PFSK-1 (cell line): ENCODE measurements at regions not wholly inside any gene's neighbourhood (a gene's known extent, or its start where the extent isn't known, plus 50 kb on each side); places are given as distances from the start of the nearest gene placed in this dataset.

Experiments
- FOXP2 ChIP-seq: optimal IDR thresholded peaks from 2 replicates; pipeline ENCODE3; 2011; ENCODE audit warnings: borderline replicate concordance, control low read depth, inconsistent platforms; ENCODE audit not compliant: insufficient read depth; ENCODE audit errors: extremely low read length, extremely low read depth
- POLR2AphosphoS5 ChIP-seq: IDR thresholded peaks from 2 replicates; pipeline ENCODE4 v1.6.1; 2012; ENCODE audit warnings: low read depth, mild to moderate bottlenecking, control low read depth, low read length, moderate library complexity
- SIN3A ChIP-seq: IDR thresholded peaks from 2 replicates; pipeline ENCODE4 v1.6.1; 2012; ENCODE audit warnings: mild to moderate bottlenecking, low read length, moderate library complexity, borderline replicate concordance; ENCODE audit not compliant: insufficient read depth
- TAF1 ChIP-seq: IDR thresholded peaks from 2 replicates; pipeline ENCODE4 v1.6.1; 2012; ENCODE audit warnings: low read length, control low read depth, borderline replicate concordance; ENCODE audit not compliant: insufficient read depth
- TF ChIP-seq, protein P1 (sequence below), 2 experiments: IDR thresholded peaks; 2 replicates each; pipeline versions ENCODE4 v1.6.1 to v1.8.0; 2011 to 2012; ENCODE audit warnings: low read depth in 2 of 2, low read length in 2 of 2, control low read depth in 1 of 2, inconsistent platforms in 1 of 2, mild to moderate bottlenecking in 1 of 2, moderate library complexity in 1 of 2; ENCODE audit not compliant: insufficient read depth in 1 of 2

DNA sequence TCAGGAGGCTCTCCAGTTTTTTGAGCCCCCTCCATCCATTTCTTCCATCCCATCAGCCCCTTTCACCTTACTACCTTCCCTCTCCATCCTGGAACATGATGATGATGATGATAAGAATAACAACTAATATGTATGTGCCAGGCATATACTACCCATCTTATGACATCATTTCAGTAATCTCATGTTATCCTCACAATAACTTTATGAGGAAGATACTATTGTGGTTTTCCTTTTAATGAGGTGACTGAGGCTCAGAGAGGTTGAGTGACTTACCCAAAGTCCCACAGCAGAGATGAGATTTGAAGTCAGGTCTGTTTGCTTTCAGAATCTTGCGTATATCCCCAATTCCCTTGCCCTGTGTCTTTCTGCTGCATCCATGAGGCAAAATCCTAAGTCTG lies 55.1 kb downstream of the RTL9 start:
- no peak for TF ChIP-seq FOXP2
- no peak for TF ChIP-seq SIN3A
- TF ChIP-seq, protein P1, sequence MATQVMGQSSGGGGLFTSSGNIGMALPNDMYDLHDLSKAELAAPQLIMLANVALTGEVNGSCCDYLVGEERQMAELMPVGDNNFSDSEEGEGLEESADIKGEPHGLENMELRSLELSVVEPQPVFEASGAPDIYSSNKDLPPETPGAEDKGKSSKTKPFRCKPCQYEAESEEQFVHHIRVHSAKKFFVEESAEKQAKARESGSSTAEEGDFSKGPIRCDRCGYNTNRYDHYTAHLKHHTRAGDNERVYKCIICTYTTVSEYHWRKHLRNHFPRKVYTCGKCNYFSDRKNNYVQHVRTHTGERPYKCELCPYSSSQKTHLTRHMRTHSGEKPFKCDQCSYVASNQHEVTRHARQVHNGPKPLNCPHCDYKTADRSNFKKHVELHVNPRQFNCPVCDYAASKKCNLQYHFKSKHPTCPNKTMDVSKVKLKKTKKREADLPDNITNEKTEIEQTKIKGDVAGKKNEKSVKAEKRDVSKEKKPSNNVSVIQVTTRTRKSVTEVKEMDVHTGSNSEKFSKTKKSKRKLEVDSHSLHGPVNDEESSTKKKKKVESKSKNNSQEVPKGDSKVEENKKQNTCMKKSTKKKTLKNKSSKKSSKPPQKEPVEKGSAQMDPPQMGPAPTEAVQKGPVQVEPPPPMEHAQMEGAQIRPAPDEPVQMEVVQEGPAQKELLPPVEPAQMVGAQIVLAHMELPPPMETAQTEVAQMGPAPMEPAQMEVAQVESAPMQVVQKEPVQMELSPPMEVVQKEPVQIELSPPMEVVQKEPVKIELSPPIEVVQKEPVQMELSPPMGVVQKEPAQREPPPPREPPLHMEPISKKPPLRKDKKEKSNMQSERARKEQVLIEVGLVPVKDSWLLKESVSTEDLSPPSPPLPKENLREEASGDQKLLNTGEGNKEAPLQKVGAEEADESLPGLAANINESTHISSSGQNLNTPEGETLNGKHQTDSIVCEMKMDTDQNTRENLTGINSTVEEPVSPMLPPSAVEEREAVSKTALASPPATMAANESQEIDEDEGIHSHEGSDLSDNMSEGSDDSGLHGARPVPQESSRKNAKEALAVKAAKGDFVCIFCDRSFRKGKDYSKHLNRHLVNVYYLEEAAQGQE (IDR thresholded peaks at IDR 0.05; ENCODE audit: insufficient read depth in 1 of 2, low read depth in 2 of 2, low read length in 2 of 2): no peak
- TF ChIP-seq TAF1: no peak
- TF ChIP-seq POLR2AphosphoS5: no peak

DNA sequence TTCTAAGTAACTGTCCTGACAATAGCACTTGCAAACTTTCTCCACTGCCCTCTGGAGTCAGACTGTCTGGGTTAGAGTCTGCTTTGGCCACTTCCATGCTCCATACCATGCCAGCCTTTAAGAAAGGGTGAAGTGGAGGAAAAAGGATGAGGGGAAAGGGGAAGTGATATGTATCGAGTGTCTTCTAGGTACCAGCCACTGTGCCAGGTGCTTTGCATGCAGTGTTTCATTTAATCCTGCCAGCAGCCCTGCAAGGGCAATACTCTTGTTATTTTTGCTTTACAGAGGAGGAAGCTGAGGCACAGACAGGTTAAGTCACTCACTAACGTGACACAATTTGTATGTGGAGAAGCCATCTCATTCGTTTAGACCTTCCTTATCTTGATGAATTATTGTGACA lies 55.6 kb downstream of the RTL9 start:
- TF ChIP-seq SIN3A: no peak
- TF ChIP-seq, protein P1 (IDR thresholded peaks at IDR 0.05; ENCODE audit: insufficient read depth in 1 of 2, low read depth in 2 of 2, low read length in 2 of 2): no peak
- no peak for TF ChIP-seq FOXP2
- no peak for TF ChIP-seq TAF1
- TF ChIP-seq POLR2AphosphoS5: no peak

GRCh38 chrX:110414679-110415439 lies 56.2 kb downstream of the RTL9 start:
- TF ChIP-seq TAF1 (no peak), SIN3A (no peak), POLR2AphosphoS5 (no peak), FOXP2 (no peak)
- TF ChIP-seq, protein P1 (IDR thresholded peaks at IDR 0.05; ENCODE audit: insufficient read depth in 1 of 2, low read depth in 2 of 2, low read length in 2 of 2): no peak

DNA sequence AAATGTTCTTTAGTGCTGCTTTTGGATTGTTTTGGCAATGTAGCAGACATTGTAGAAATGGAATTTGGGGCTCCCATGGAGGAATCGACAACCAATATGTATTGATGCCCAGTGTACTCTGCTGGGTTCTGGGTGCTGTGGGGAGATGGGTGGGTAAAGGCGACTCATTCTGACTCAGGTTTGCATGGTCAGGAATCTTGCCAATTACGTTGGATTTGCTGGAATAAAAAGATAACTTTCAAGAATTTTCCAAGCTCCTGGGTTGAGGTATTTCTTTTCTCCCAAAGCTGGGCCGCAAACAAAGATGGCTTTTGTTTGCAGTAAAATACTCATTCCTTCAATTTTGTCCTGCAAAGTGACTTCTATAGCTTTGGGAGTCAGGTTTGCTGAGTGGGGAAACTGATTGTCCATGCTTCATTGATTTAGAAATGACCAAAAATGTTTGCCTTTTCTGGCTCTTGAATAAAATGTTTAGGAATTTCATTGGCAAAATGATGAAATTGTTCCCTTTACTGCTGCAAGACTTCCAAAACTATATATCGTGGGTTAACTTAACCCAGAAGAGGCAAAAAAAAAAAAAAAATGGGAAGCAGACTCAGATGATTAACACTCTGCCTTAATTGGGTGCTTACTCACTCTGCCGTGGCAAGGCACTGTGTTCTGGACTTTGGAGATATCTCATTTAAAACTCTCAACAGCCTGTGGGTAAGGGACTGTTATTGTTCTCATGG lies 57.0 kb downstream of the RTL9 start:
- no peak for TF ChIP-seq SIN3A

GRCh38 chrX:110417128-110417527 lies 58.5 kb downstream of the RTL9 start:
- TF ChIP-seq, protein P1 (IDR thresholded peaks at IDR 0.05; ENCODE audit: insufficient read depth in 1 of 2, low read depth in 2 of 2, low read length in 2 of 2): no peak
- TF ChIP-seq TAF1 (no peak), SIN3A (no peak), FOXP2 (no peak), POLR2AphosphoS5 (no peak)
